ENCODE measurements at regions not wholly inside any gene's neighbourhood (a gene's known extent, or its start where the extent isn't known, plus 50 kb on each side); places are given as distances from the start of the nearest gene placed in this dataset.
A peak's percentile ranks its signal among the peaks of the same experiment; 100 is the strongest.

DNA sequence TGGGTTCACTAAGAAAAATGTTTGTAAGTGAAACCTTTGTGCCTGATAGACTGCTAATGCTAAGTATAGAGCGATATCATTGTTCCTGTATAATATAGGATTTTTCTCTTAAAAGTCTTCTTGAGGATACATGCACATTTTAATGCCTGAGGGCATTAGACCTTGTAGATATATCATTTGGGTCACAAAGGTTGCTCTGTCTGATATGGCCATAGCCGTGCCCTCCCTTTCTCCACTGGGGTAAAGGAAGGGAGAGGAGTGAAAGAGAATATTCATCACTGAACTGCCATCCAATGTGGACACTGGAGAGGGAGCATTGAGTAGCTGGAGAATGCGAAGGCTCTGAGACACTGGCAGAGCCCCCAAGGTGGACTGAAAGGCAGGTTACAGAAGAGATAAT, 442.2 kb upstream of the SPTLC3 start:
- Mint-ChIP-seq H3K9me3 (peaks cover 9% of the 10 kb centered on the region), H3K4me1 (peaks cover 13% of the 10 kb centered on the region), H3K36me3 (peaks cover 8% of the 10 kb centered on the region), H3K27me3 (ENCODE audit: low read depth) (no peaks in the 10 kb centered on the region), H3K27ac (0 out of 2 replicates have a peak overlapping the region, but pooled peaks have one; percentile 50), H3K4me3 (no peak overlapping the region)
- TF ChIP-seq, protein P1, sequence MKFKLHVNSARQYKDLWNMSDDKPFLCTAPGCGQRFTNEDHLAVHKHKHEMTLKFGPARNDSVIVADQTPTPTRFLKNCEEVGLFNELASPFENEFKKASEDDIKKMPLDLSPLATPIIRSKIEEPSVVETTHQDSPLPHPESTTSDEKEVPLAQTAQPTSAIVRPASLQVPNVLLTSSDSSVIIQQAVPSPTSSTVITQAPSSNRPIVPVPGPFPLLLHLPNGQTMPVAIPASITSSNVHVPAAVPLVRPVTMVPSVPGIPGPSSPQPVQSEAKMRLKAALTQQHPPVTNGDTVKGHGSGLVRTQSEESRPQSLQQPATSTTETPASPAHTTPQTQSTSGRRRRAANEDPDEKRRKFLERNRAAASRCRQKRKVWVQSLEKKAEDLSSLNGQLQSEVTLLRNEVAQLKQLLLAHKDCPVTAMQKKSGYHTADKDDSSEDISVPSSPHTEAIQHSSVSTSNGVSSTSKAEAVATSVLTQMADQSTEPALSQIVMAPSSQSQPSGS (CRISPR knock-in tag; IDR thresholded peaks at IDR 0.05; ENCODE audit: borderline replicate concordance, low read depth), result no peak
- no peak for TF ChIP-seq ZNF138 (CRISPR knock-in tag; conservative IDR thresholded peaks at IDR 0.05)
- no peak for ATAC-seq
- CTCF ChIA-PET, result no interaction called here
- POLR2A ChIA-PET, result no interaction called here
- no peak for DNase-seq (ENCODE audit: low spot score)

DNA sequence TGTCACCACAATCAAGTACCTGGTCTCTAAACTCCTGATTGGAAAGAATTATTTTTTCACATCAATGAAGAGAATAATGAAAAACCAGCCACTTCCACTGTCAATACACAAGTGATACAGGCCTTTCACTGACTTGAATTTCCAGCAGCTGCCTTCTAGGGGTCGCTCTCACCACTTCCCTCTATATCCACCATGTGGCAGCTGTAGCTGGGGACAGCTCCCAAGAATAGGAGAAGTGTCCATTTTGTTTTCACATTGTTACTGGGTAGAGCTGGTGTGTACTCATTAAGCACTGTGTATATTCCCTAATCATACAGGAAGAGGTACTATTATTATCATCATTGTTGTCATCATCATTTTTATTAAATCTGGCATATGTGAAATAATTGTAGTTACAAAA, 438.4 kb upstream of the SPTLC3 start:
- H3K4me1 Mint-ChIP-seq, result peaks cover 24% of the 10 kb centered on the region
- TF ChIP-seq ESRRA (CRISPR knock-in tag; IDR thresholded peaks at IDR 0.05; ENCODE audit: borderline replicate concordance) (no peak), TCF7 (CRISPR knock-in tag; IDR thresholded peaks at IDR 0.05; ENCODE audit: low read depth) (no peak), NR1H2 (CRISPR knock-in tag; IDR thresholded peaks at IDR 0.05) (no peak), TP53 (CRISPR knock-in tag; IDR thresholded peaks at IDR 0.05) (no peak), MXD4 (CRISPR knock-in tag; IDR thresholded peaks at IDR 0.05; ENCODE audit: borderline replicate concordance) (0 out of 2 replicates have a peak, but pooled peaks have one; percentile 13)
- TF ChIP-seq, protein P2, sequence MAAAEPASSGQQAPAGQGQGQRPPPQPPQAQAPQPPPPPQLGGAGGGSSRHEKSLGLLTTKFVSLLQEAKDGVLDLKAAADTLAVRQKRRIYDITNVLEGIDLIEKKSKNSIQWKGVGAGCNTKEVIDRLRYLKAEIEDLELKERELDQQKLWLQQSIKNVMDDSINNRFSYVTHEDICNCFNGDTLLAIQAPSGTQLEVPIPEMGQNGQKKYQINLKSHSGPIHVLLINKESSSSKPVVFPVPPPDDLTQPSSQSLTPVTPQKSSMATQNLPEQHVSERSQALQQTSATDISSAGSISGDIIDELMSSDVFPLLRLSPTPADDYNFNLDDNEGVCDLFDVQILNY (CRISPR knock-in tag; IDR thresholded peaks at IDR 0.05), result no peak
- TF ChIP-seq, protein P3, sequence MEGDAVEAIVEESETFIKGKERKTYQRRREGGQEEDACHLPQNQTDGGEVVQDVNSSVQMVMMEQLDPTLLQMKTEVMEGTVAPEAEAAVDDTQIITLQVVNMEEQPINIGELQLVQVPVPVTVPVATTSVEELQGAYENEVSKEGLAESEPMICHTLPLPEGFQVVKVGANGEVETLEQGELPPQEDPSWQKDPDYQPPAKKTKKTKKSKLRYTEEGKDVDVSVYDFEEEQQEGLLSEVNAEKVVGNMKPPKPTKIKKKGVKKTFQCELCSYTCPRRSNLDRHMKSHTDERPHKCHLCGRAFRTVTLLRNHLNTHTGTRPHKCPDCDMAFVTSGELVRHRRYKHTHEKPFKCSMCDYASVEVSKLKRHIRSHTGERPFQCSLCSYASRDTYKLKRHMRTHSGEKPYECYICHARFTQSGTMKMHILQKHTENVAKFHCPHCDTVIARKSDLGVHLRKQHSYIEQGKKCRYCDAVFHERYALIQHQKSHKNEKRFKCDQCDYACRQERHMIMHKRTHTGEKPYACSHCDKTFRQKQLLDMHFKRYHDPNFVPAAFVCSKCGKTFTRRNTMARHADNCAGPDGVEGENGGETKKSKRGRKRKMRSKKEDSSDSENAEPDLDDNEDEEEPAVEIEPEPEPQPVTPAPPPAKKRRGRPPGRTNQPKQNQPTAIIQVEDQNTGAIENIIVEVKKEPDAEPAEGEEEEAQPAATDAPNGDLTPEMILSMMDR (IDR thresholded peaks at IDR 0.05), result peak; percentile 60
- TF ChIP-seq, protein P4, sequence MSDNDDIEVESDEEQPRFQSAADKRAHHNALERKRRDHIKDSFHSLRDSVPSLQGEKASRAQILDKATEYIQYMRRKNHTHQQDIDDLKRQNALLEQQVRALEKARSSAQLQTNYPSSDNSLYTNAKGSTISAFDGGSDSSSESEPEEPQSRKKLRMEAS (CRISPR knock-in tag; IDR thresholded peaks at IDR 0.05), result peak; percentile 56; the same call in 1 of the 2 replicates
- TF ChIP-seq, protein P5, sequence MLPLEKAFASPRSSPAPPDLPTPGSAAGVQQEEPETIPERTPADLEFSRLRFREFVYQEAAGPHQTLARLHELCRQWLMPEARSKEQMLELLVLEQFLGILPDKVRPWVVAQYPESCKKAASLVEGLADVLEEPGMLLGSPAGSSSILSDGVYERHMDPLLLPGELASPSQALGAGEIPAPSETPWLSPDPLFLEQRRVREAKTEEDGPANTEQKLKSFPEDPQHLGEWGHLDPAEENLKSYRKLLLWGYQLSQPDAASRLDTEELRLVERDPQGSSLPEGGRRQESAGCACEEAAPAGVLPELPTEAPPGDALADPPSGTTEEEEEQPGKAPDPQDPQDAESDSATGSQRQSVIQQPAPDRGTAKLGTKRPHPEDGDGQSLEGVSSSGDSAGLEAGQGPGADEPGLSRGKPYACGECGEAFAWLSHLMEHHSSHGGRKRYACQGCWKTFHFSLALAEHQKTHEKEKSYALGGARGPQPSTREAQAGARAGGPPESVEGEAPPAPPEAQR (CRISPR knock-in tag; IDR thresholded peaks at IDR 0.05), result peak; percentile 53; the same call in 1 of the 2 replicates
- H3K9me3 Mint-ChIP-seq, result no peaks in the 10 kb centered on the region
- DNase-seq (ENCODE audit: low spot score), result peak; percentile 71
- peak; percentile 99 for ATAC-seq
- ChIA-PET POLR2A (no interaction called here), CTCF (interaction anchor here (0.9 to 1.8 kb wide), 11 partner anchors 12 to 193 kb away, joined by 3 to 7 read pairs (median 4); no protein-coding TSS in a partner anchor)
- no peaks in the 10 kb centered on the region for H3K36me3 Mint-ChIP-seq
- no peaks in the 10 kb centered on the region for H3K27me3 Mint-ChIP-seq (ENCODE audit: low read depth)
- no peak overlapping the region for H3K4me3 Mint-ChIP-seq
- no peak overlapping the region for H3K27ac Mint-ChIP-seq

DNA sequence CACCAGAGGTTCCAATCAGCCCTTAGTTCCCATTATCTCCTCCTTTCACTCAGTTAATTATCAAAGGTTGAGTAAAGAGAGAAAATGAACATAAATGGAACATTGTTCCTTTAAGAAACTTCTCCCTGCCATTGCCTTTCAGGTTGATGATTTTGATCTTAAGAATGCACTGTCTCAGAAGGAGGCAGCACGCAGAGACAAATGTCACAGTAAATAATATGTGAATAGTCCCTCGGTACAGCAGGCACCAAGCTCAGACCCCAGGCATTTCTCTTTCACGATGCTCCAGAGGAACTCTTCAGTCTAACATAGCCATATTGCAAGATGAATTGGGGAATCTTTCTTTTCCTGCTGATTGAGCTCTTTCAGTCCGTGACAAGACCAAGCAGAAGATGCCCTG, 435.3 kb upstream of the SPTLC3 start:
- Mint-ChIP-seq H3K27me3 (ENCODE audit: low read depth) (no peaks in the 10 kb centered on the region), H3K27ac (no peak overlapping the region), H3K9me3 (no peaks in the 10 kb centered on the region; the same call in 1 of the 2 replicates), H3K4me1 (peaks cover 24% of the 10 kb centered on the region), H3K4me3 (no peak overlapping the region), H3K36me3 (no peaks in the 10 kb centered on the region)
- ATAC-seq (no peak), DNase-seq (ENCODE audit: low spot score) (no peak)
- POLR2A ChIA-PET, result no interaction called here
- CTCF ChIA-PET, result interaction anchor here (1.5 kb wide), 1 partner anchor 17 kb away, joined by 4 read pairs; no protein-coding TSS in a partner anchor
- TF ChIP-seq, protein P6, sequence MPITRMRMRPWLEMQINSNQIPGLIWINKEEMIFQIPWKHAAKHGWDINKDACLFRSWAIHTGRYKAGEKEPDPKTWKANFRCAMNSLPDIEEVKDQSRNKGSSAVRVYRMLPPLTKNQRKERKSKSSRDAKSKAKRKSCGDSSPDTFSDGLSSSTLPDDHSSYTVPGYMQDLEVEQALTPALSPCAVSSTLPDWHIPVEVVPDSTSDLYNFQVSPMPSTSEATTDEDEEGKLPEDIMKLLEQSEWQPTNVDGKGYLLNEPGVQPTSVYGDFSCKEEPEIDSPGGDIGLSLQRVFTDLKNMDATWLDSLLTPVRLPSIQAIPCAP (CRISPR knock-in tag; IDR thresholded peaks at IDR 0.05), result no peak
- TF ChIP-seq, protein P1 (CRISPR knock-in tag; IDR thresholded peaks at IDR 0.05; ENCODE audit: borderline replicate concordance, low read depth), result no peak
- TF ChIP-seq, protein P7, sequence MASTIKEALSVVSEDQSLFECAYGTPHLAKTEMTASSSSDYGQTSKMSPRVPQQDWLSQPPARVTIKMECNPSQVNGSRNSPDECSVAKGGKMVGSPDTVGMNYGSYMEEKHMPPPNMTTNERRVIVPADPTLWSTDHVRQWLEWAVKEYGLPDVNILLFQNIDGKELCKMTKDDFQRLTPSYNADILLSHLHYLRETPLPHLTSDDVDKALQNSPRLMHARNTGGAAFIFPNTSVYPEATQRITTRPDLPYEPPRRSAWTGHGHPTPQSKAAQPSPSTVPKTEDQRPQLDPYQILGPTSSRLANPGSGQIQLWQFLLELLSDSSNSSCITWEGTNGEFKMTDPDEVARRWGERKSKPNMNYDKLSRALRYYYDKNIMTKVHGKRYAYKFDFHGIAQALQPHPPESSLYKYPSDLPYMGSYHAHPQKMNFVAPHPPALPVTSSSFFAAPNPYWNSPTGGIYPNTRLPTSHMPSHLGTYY (CRISPR knock-in tag; IDR thresholded peaks at IDR 0.05), result no peak
- TF ChIP-seq RORB (CRISPR knock-in tag; IDR thresholded peaks at IDR 0.05), result no peak
- TF ChIP-seq, protein P8, sequence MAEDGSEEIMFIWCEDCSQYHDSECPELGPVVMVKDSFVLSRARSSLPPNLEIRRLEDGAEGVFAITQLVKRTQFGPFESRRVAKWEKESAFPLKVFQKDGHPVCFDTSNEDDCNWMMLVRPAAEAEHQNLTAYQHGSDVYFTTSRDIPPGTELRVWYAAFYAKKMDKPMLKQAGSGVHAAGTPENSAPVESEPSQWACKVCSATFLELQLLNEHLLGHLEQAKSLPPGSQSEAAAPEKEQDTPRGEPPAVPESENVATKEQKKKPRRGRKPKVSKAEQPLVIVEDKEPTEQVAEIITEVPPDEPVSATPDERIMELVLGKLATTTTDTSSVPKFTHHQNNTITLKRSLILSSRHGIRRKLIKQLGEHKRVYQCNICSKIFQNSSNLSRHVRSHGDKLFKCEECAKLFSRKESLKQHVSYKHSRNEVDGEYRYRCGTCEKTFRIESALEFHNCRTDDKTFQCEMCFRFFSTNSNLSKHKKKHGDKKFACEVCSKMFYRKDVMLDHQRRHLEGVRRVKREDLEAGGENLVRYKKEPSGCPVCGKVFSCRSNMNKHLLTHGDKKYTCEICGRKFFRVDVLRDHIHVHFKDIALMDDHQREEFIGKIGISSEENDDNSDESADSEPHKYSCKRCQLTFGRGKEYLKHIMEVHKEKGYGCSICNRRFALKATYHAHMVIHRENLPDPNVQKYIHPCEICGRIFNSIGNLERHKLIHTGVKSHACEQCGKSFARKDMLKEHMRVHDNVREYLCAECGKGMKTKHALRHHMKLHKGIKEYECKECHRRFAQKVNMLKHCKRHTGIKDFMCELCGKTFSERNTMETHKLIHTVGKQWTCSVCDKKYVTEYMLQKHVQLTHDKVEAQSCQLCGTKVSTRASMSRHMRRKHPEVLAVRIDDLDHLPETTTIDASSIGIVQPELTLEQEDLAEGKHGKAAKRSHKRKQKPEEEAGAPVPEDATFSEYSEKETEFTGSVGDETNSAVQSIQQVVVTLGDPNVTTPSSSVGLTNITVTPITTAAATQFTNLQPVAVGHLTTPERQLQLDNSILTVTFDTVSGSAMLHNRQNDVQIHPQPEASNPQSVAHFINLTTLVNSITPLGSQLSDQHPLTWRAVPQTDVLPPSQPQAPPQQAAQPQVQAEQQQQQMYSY (CRISPR knock-in tag; IDR thresholded peaks at IDR 0.05), result no peak

Measured in WTC11 (cell line).